ENCODE measurements at regions not wholly inside any gene's neighbourhood (a gene's known extent, or its start where the extent isn't known, plus 50 kb on each side); places are given as distances from the start of the nearest gene placed in this dataset.
"Not testable (repeated sequence)": the region's sequence is repeated elsewhere in the genome, so short reads cannot be mapped to it uniquely, and the experiment has no call there.

DNA sequence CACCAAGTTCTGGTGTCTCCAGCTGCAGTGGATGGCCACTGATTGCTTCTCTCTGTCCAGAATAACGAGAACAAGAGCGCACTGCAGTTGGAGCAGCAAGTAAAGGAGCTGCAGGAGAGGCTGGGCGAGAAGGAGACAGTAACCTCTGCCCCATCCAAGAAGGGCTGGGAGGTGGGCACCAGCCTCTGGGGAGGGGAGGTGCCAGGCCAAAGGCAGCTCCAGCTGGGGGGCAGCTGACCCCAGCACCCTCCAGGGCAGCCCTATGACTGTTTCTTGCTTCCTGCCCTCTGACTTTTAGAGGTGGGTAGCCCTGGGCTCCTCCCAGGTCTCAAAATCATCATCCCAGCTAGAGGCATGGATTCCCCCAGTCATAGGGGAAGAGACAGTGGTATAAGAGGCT lies 59.7 kb upstream of the UBE2Q2 start:
- TF ChIP-seq, protein P1, sequence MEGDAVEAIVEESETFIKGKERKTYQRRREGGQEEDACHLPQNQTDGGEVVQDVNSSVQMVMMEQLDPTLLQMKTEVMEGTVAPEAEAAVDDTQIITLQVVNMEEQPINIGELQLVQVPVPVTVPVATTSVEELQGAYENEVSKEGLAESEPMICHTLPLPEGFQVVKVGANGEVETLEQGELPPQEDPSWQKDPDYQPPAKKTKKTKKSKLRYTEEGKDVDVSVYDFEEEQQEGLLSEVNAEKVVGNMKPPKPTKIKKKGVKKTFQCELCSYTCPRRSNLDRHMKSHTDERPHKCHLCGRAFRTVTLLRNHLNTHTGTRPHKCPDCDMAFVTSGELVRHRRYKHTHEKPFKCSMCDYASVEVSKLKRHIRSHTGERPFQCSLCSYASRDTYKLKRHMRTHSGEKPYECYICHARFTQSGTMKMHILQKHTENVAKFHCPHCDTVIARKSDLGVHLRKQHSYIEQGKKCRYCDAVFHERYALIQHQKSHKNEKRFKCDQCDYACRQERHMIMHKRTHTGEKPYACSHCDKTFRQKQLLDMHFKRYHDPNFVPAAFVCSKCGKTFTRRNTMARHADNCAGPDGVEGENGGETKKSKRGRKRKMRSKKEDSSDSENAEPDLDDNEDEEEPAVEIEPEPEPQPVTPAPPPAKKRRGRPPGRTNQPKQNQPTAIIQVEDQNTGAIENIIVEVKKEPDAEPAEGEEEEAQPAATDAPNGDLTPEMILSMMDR (conservative IDR thresholded peaks at IDR 0.05; ENCODE audit: low read depth in 2 of 2) = not testable (repeated sequence)
- not testable (repeated sequence) for TF ChIP-seq POLR2AphosphoS5 (IDR thresholded peaks at IDR 0.05; ENCODE audit: low read depth); JUNB (IDR thresholded peaks at IDR 0.05; ENCODE audit: unreplicated experiment); EZH2 (IDR thresholded peaks at IDR 0.05; ENCODE audit: low read depth, unreplicated experiment); EZH2phosphoT487 (IDR thresholded peaks at IDR 0.05; ENCODE audit: unreplicated experiment); CREB1 (CRISPR knock-in tag; IDR thresholded peaks at IDR 0.05; ENCODE audit: low read depth); ZNF331 (CRISPR knock-in tag; IDR thresholded peaks at IDR 0.05; ENCODE audit: low read depth)
- TF ChIP-seq, protein P2, sequence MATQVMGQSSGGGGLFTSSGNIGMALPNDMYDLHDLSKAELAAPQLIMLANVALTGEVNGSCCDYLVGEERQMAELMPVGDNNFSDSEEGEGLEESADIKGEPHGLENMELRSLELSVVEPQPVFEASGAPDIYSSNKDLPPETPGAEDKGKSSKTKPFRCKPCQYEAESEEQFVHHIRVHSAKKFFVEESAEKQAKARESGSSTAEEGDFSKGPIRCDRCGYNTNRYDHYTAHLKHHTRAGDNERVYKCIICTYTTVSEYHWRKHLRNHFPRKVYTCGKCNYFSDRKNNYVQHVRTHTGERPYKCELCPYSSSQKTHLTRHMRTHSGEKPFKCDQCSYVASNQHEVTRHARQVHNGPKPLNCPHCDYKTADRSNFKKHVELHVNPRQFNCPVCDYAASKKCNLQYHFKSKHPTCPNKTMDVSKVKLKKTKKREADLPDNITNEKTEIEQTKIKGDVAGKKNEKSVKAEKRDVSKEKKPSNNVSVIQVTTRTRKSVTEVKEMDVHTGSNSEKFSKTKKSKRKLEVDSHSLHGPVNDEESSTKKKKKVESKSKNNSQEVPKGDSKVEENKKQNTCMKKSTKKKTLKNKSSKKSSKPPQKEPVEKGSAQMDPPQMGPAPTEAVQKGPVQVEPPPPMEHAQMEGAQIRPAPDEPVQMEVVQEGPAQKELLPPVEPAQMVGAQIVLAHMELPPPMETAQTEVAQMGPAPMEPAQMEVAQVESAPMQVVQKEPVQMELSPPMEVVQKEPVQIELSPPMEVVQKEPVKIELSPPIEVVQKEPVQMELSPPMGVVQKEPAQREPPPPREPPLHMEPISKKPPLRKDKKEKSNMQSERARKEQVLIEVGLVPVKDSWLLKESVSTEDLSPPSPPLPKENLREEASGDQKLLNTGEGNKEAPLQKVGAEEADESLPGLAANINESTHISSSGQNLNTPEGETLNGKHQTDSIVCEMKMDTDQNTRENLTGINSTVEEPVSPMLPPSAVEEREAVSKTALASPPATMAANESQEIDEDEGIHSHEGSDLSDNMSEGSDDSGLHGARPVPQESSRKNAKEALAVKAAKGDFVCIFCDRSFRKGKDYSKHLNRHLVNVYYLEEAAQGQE (IDR thresholded peaks at IDR 0.05; ENCODE audit: unreplicated experiment) = not testable (repeated sequence)
- TF ChIP-seq, protein P3, sequence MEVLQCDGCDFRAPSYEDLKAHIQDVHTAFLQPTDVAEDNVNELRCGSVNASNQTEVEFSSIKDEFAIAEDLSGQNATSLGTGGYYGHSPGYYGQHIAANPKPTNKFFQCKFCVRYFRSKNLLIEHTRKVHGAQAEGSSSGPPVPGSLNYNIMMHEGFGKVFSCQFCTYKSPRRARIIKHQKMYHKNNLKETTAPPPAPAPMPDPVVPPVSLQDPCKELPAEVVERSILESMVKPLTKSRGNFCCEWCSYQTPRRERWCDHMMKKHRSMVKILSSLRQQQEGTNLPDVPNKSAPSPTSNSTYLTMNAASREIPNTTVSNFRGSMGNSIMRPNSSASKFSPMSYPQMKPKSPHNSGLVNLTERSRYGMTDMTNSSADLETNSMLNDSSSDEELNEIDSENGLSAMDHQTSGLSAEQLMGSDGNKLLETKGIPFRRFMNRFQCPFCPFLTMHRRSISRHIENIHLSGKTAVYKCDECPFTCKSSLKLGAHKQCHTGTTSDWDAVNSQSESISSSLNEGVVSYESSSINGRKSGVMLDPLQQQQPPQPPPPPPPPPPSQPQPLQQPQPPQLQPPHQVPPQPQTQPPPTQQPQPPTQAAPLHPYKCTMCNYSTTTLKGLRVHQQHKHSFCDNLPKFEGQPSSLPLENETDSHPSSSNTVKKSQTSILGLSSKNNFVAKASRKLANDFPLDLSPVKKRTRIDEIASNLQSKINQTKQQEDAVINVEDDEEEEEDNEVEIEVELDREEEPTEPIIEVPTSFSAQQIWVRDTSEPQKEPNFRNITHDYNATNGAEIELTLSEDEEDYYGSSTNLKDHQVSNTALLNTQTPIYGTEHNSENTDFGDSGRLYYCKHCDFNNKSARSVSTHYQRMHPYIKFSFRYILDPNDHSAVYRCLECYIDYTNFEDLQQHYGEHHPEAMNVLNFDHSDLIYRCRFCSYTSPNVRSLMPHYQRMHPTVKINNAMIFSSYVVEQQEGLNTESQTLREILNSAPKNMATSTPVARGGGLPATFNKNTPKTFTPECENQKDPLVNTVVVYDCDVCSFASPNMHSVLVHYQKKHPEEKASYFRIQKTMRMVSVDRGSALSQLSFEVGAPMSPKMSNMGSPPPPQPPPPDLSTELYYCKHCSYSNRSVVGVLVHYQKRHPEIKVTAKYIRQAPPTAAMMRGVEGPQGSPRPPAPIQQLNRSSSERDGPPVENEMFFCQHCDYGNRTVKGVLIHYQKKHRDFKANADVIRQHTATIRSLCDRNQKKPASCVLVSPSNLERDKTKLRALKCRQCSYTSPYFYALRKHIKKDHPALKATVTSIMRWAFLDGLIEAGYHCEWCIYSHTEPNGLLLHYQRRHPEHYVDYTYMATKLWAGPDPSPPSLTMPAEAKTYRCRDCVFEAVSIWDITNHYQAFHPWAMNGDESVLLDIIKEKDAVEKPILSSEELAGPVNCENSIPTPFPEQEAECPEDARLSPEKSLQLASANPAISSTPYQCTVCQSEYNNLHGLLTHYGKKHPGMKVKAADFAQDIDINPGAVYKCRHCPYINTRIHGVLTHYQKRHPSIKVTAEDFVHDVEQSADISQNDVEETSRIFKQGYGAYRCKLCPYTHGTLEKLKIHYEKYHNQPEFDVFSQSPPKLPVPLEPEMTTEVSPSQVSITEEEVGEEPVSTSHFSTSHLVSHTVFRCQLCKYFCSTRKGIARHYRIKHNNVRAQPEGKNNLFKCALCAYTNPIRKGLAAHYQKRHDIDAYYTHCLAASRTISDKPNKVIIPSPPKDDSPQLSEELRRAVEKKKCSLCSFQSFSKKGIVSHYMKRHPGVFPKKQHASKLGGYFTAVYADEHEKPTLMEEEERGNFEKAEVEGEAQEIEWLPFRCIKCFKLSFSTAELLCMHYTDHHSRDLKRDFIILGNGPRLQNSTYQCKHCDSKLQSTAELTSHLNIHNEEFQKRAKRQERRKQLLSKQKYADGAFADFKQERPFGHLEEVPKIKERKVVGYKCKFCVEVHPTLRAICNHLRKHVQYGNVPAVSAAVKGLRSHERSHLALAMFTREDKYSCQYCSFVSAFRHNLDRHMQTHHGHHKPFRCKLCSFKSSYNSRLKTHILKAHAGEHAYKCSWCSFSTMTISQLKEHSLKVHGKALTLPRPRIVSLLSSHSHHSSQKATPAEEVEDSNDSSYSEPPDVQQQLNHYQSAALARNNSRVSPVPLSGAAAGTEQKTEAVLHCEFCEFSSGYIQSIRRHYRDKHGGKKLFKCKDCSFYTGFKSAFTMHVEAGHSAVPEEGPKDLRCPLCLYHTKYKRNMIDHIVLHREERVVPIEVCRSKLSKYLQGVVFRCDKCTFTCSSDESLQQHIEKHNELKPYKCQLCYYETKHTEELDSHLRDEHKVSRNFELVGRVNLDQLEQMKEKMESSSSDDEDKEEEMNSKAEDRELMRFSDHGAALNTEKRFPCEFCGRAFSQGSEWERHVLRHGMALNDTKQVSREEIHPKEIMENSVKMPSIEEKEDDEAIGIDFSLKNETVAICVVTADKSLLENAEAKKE (CRISPR knock-in tag; IDR thresholded peaks at IDR 0.05) = not testable (repeated sequence)
- TF ChIP-seq, protein P4, sequence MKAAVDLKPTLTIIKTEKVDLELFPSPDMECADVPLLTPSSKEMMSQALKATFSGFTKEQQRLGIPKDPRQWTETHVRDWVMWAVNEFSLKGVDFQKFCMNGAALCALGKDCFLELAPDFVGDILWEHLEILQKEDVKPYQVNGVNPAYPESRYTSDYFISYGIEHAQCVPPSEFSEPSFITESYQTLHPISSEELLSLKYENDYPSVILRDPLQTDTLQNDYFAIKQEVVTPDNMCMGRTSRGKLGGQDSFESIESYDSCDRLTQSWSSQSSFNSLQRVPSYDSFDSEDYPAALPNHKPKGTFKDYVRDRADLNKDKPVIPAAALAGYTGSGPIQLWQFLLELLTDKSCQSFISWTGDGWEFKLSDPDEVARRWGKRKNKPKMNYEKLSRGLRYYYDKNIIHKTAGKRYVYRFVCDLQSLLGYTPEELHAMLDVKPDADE (IDR thresholded peaks at IDR 0.05) = not testable (repeated sequence)
